ENCODE measurements at regions not wholly inside any gene's neighbourhood (a gene's known extent, or its start where the extent isn't known, plus 50 kb on each side); places are given as distances from the start of the nearest gene placed in this dataset.

GRCh38 chr4:53885668-53886067 lies 178.7 kb downstream of the CHIC2 start:
- TF ChIP-seq POLR2AphosphoS5 (IDR thresholded peaks at IDR 0.05; ENCODE audit: insufficient read depth in 1 of 2, low read depth in 1 of 2) (no peak), POLR2A (IDR thresholded peaks at IDR 0.05) (no peak), CTCF (IDR thresholded peaks at IDR 0.05) (no peak)
